ENCODE measurements at regions not wholly inside any gene's neighbourhood (a gene's known extent, or its start where the extent isn't known, plus 50 kb on each side); places are given as distances from the start of the nearest gene placed in this dataset.
"Not testable (repeated sequence)": the region's sequence is repeated elsewhere in the genome, so short reads cannot be mapped to it uniquely, and the experiment has no call there.

DNA sequence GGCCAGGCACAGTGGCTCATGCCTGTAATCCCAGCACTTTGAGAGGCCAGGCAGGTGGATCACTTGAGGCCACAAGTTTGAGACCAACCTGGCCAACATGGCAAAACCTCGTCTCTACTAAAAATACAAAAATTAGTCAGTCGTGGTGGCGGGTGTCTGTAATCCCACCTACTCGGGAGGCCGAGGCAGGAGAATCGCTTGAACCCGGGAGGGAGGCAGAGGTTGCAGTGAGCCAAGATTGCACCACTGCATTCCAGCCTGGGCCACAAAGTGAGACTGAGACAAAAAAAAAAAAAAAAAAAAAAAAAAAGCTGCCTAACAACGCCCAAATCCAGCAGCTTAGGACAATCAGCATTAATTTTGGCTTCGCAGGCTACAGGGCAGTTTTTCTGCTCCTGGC, 167.1 kb downstream of the GOSR1 start:
- ATAC-seq (replicated peaks), result not testable (repeated sequence)

DNA sequence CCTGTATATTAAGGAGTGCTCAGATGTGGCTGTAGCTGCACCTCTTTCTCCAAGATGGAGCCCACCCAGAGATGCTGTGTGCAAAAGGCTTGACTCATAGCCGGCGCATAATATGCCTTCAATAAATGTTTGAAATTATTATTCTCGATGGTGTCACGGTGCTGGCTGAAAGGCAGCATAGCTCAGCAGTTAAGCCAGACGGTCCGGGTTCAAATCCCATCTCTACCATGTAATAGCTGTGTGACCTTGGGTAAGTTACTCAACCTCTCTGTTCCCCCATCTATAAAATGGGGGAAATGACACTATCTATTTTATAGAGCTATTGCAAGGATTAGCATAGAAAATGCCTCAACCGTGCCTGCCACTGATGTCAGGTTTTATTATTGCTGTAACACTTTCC, 164.2 kb downstream of the GOSR1 start:
- ATAC-seq (replicated peaks); H3K4me3 Mint-ChIP-seq: not testable (repeated sequence)

More for the DNA sequence above, 167.1 kb downstream of the GOSR1 start:
- not testable (repeated sequence) for H3K4me1 Mint-ChIP-seq; H3K27me3 Mint-ChIP-seq; H3K27ac Mint-ChIP-seq; H3K9me3 Mint-ChIP-seq; H3K4me3 Mint-ChIP-seq; H3K36me3 Mint-ChIP-seq (ENCODE audit: low read depth)

DNA sequence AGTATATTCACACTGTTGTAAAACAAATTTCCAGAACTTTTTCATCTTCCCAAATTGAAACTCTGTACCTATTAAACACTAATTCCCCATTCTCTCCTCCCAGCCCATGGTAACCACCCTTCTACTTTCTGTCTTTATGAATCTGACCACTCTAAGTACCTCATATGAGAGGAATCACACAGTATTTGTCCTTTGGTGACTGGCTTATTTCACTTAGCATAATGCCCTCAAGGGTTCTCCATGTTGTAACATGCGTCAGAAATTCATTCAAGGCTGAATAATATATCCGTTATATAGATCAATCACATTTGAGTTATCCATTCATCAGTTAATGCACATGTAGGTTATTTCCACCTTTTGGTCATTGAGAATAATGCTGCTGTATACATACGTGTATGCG, 162.2 kb downstream of the GOSR1 start:
- not testable (repeated sequence) for H3K27ac Mint-ChIP-seq; H3K36me3 Mint-ChIP-seq (ENCODE audit: low read depth); ATAC-seq (replicated peaks); H3K9me3 Mint-ChIP-seq; H3K4me3 Mint-ChIP-seq; H3K4me1 Mint-ChIP-seq; H3K27me3 Mint-ChIP-seq

More for the DNA sequence above, 164.2 kb downstream of the GOSR1 start:
- not testable (repeated sequence) for H3K9me3 Mint-ChIP-seq; H3K27ac Mint-ChIP-seq; H3K27me3 Mint-ChIP-seq; H3K36me3 Mint-ChIP-seq (ENCODE audit: low read depth); H3K4me1 Mint-ChIP-seq

DNA sequence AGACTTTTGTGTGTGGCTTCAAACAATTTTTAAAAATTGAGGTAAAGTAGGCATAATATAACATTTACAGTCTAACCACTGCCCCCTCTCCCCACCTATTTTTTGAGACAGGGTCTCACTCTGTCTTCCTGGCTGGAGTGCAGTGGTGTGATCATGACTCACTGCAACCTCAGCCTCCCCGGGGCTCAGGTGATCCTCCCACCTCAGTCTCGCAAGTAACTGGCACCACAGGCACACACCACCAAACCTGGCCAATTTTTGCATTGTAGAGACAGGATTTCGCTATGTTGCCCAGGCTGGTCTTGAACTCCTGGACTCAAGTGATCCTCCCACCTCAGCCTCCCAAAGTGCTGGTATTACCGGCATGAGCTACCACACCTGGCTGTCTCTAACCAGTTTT, 161.8 kb downstream of the GOSR1 start:
- H3K36me3 Mint-ChIP-seq (ENCODE audit: low read depth); H3K4me3 Mint-ChIP-seq; H3K4me1 Mint-ChIP-seq; H3K27ac Mint-ChIP-seq; H3K9me3 Mint-ChIP-seq; H3K27me3 Mint-ChIP-seq: not testable (repeated sequence)
- peak; percentile 38 for ATAC-seq (replicated peaks)

DNA sequence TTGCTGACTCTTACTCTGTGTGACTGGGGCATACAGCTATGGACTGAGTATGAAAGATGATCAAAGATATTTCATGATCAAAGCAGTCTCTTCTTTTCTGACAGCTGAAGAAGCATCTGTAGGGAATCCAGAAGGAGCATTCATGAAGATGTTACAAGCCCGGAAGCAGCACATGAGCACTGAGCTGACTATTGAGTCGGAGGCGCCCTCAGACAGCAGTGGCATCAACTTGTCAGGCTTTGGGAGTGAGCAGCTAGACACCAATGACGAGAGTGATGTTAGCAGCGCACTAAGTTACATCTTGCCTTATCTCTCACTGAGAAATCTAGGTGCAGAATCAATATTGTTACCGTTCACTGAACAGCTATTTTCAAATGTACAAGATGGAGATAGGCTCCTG, 154.4 kb downstream of the GOSR1 start:
- not testable (repeated sequence) for H3K4me1 Mint-ChIP-seq; H3K27me3 Mint-ChIP-seq; H3K27ac Mint-ChIP-seq; H3K4me3 Mint-ChIP-seq; ATAC-seq (replicated peaks); H3K9me3 Mint-ChIP-seq
- H3K36me3 Mint-ChIP-seq (ENCODE audit: low read depth), result peaks cover 14% of the 10 kb centered on the region

DNA sequence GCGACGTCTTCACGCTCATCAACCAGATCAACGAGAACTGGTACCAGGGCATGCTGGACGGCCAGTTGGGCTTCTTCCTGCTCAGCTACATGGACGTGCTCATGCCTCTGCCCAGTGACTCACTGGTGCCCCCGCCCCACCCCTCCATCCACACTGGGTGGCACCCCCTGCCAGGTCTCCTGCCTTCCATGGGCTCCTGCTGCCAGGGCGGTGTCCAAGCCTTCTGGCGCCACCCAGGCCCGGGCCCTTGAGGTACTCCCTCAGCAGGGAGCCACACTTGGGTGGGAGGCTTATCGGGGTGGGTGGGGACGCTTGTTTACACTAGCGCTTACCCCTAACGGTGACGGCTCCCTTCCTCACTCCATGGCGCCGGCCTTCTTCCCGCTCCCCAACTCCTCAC, 148.2 kb downstream of the GOSR1 start:
- H3K9me3 Mint-ChIP-seq; H3K4me3 Mint-ChIP-seq; H3K27me3 Mint-ChIP-seq; H3K4me1 Mint-ChIP-seq; H3K27ac Mint-ChIP-seq; ATAC-seq (replicated peaks); H3K36me3 Mint-ChIP-seq (ENCODE audit: low read depth): not testable (repeated sequence)

DNA sequence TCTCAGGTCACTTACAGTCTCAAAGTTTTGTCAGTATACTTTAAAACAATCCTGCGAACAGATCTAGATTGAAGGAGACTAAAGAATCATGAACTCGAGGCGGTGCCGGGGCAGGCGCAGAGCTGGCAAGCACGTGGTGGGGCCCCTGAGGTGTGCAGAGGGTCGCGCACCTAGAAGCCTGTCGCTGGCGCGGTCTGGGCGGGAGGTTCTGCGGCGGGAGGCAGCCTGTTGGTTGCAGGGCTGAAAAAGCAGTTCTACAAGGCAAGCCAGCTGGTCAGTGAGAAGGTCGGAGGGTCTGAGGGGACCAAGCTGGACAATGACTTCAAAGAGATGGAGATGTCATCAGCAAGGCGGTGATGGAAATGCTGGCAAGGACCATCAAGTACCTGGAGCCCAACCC, 147.0 kb downstream of the GOSR1 start:
- not testable (repeated sequence) for ATAC-seq (replicated peaks); H3K27me3 Mint-ChIP-seq; H3K9me3 Mint-ChIP-seq; H3K27ac Mint-ChIP-seq; H3K4me3 Mint-ChIP-seq; H3K4me1 Mint-ChIP-seq; H3K36me3 Mint-ChIP-seq (ENCODE audit: low read depth)

DNA sequence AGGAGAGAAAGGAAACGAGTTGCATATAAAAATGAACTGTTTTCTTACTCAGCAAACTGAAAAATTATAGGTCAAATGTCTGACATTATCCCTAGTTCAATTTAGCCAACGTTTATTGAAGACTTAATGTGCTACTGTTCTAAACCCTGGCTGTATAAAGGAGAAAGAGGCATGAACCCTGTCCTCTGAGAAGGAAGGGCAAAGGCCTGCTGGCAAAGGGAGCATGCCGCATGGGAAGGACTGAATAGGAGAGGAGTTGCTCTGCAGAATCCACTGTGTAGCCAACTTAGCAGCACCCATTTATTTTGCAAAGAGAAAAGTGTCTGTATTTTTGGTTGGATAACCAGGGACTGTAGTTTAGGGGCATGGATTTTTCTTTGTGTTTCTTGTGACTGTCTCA, 132.5 kb downstream of the GOSR1 start:
- not testable (repeated sequence) for H3K9me3 Mint-ChIP-seq; H3K4me1 Mint-ChIP-seq; ATAC-seq (replicated peaks); H3K27me3 Mint-ChIP-seq; H3K4me3 Mint-ChIP-seq; H3K27ac Mint-ChIP-seq
- peaks cover 17% of the 10 kb centered on the region for H3K36me3 Mint-ChIP-seq (ENCODE audit: low read depth)

DNA sequence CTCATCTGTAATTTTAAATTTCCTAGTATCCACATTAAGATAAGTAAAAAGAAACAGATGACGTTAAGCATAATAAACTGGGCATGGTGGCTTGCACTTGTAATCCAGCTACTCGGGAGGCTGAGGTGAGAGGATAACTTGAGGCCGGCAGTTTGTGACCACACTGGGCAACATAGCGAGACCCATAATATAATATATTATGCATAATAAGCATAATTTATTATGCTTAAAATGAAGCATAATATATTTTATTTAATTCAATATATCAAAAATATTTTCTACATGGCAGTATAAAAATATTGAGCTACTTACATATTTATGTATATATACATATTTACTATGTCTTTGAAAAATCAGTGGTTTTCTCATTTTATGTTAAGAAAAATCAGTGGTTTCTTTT, 128.3 kb downstream of the GOSR1 start:
- Mint-ChIP-seq H3K27me3 (no peaks in the 10 kb centered on the region), H3K27ac (no peak overlapping the region), H3K4me3 (no peak overlapping the region), H3K9me3 (no peaks in the 10 kb centered on the region), H3K36me3 (ENCODE audit: low read depth) (peaks cover 4% of the 10 kb centered on the region), H3K4me1 (peaks cover 5% of the 10 kb centered on the region)
- ATAC-seq (replicated peaks), result no peak

DNA sequence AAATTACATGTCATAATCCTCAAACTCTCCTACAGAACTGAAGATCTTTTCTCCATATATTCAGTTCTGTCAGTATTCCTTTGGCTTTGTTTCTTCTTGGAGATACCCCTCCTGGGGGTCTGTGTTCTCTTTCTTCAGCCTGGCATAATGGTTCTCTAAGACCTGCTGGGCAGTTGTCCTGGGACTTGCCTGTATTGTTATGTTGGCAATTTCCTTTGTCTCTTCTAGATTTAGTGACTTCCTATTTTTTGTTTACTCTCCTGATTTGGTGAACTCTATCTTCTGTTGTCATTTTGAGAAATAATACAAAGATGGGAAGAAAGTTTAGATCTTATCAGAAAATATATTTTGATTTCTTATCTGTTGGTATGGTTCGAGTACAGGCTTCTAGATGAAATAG, 127.8 kb downstream of the GOSR1 start:
- ATAC-seq (replicated peaks), result no peak
- Mint-ChIP-seq H3K9me3 (no peaks in the 10 kb centered on the region), H3K27ac (no peak overlapping the region), H3K36me3 (ENCODE audit: low read depth) (no peaks in the 10 kb centered on the region), H3K4me3 (no peak overlapping the region), H3K4me1 (peaks cover 5% of the 10 kb centered on the region), H3K27me3 (no peaks in the 10 kb centered on the region)

DNA sequence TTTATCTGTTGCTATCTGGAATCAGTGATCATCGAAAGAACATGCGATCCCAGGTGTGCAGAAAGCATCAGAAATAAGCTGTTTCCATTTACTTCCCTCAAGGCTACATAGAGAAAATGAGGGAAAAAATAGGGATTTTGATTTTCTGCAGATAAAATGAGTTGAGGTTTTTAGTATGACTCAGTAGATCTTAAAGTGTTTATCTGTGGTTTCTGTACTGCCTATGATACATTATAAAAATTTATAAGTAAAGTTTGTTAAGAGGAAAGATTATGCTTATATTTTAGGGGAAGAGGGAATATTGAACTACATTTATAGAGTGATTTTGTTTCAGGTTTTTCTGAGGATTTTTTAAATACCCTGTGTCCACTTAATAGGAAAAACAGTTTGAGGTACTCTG, 125.2 kb downstream of the GOSR1 start:
- not testable (repeated sequence) for H3K27ac Mint-ChIP-seq; H3K36me3 Mint-ChIP-seq (ENCODE audit: low read depth); H3K9me3 Mint-ChIP-seq; H3K27me3 Mint-ChIP-seq; ATAC-seq (replicated peaks); H3K4me1 Mint-ChIP-seq
- H3K4me3 Mint-ChIP-seq, result peak overlapping the region; percentile 95

DNA sequence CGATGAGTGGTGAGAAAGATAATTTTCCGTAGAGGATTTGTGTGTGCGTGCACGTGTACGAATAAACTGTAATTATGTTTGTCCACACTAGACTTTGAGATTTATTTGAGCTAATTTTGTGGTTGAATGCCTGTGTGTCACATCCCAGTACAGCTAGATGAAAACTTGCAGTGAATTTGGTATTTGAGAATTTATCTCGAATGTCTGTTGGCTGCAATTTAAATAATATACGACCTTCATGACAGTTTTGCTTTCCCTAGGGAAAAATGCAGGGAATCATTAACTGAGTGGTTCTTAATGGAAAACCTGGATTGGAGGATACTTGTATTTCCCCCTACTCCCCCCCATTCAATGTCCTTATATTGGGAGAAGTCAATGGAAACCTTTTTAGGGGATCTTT, 124.8 kb downstream of the GOSR1 start:
- not testable (repeated sequence) for H3K36me3 Mint-ChIP-seq (ENCODE audit: low read depth); H3K4me1 Mint-ChIP-seq; ATAC-seq (replicated peaks); H3K27me3 Mint-ChIP-seq; H3K9me3 Mint-ChIP-seq
- Mint-ChIP-seq H3K4me3 (peak overlapping the region; percentile 95), H3K27ac (peak overlapping the region; percentile 41)

DNA sequence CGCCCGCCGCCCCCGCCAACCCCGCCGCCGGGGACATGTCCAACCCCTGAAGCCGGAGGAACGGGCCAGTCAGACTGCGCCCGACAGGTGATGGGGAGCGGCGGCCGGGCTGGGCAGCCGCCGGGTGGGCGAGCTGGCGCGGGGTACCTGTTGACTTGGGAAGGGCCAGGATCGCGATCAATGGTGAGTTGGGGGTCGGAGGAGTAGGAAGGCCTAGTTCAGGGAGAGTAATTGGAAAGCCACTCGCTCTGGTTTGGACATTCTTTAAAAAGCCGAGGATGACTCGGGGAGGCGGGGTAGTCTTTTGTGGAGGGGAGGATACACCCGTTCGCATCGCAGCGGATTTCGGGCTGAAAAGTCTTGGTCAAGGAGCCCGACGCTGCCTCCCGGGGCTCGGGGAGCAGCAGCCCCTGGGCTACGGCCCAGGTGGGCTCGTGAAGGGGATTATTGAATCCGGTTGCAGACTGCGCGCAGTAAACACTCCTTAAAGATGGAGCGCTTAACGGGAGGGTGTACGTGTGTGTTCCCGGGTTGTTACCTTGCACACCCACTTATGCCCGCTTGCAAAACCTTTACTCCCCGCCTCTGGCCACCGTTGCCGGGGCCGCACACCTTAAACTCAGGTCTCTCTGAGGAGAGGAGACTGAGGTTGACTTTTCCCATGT, 123.8 kb downstream of the GOSR1 start:
- no peaks in the 10 kb centered on the region for H3K36me3 Mint-ChIP-seq (ENCODE audit: low read depth)
- H3K4me1 Mint-ChIP-seq, result peaks cover 5% of the 10 kb centered on the region
- no peaks in the 10 kb centered on the region for H3K9me3 Mint-ChIP-seq
- peak; percentile 14 for ATAC-seq (replicated peaks)
- H3K27ac Mint-ChIP-seq, result peak overlapping the region; percentile 91
- H3K27me3 Mint-ChIP-seq, result no peaks in the 10 kb centered on the region
- H3K4me3 Mint-ChIP-seq, result peak overlapping the region; percentile 95

DNA sequence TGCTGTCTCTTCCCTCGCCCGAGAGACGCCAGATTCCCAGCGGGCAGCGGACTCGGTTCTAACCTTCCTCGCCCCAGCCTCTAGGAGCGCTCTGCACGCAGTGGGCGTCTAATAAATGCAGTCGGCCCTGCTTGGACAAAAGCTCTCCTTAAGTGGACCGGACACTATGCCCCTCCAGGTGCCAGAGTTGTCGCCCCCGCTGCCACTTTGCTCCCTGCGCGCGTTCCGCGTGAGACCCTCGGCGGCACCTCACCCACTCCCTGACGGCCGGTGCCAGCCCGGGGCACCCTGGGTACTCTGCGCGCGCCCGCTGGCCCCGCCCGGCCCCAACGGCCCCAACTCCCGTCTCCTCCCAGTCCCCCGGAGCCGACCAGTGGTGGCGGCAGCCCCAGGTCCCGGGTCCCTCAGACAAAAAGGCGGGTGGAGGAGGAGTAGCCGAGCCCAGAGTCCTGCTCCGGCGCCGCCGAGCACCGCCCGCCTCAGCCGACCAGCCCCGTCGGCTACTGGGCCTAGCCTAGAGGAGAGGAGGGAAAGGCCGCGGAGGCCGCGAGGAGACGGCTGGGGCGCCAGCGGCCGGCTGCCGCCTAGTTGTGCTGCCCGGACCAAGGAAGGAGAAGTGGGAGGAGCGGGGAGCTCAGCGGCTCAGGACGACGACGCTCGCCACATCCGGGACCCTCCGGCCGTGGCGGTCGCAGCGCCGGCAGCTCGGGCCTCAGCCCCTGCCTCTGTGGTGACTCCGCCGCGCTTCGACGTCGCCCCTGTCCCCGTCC, 123.0 kb downstream of the GOSR1 start:
- peak; percentile 94 for ATAC-seq (replicated peaks)
- no peaks in the 10 kb centered on the region for H3K36me3 Mint-ChIP-seq (ENCODE audit: low read depth)
- H3K4me3 Mint-ChIP-seq, result peak overlapping the region; percentile 95
- H3K27ac Mint-ChIP-seq, result peak overlapping the region; percentile 91
- H3K27me3 Mint-ChIP-seq, result no peaks in the 10 kb centered on the region
- H3K9me3 Mint-ChIP-seq, result no peaks in the 10 kb centered on the region
- peaks cover 5% of the 10 kb centered on the region for H3K4me1 Mint-ChIP-seq

DNA sequence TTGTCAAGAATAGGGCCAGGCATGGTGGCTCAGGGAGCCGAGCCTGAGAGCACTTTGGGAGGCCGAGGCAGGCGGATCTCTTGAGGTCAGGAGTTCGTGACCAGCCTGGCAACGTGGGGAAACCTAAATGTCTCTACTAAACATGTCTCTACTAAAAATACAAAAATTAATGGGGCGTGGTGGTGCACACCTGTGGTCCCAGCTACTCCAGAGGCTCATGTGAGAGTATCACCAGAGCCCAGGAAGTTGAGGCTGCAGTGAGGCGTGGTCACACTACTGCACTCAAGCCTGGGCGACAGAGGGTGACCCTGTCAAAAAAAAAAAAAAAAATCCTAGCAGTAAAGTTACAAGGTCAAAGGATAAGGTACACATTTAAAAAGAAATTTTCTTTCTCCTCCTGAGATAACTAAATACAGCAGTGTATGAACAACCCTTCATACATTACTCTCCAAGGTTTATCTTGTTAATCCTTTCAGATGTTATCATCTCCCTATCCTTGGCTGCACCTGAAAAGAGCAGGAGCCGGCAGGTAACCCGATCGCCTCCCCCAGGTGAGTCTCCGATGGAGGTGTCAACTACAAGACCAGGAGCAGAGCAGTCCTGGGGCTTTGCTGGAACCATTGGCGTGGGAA, 122.3 kb downstream of the GOSR1 start:
- ATAC-seq (replicated peaks), result no peak
- H3K27ac Mint-ChIP-seq, result peak overlapping the region; percentile 91
- H3K4me3 Mint-ChIP-seq, result peak overlapping the region; percentile 95
- H3K27me3 Mint-ChIP-seq, result no peaks in the 10 kb centered on the region
- peaks cover 5% of the 10 kb centered on the region for H3K4me1 Mint-ChIP-seq
- H3K36me3 Mint-ChIP-seq (ENCODE audit: low read depth), result no peaks in the 10 kb centered on the region
- H3K9me3 Mint-ChIP-seq, result no peaks in the 10 kb centered on the region

Data from activated T-helper 17 cell treated with anti-CD3 and anti-CD28 coated beads, Interleukin-2, amount 50 U/mL, for 72 hours (primary cell).